Stimulated activated CD8-positive, alpha-beta memory T cell treated with anti-CD3 and anti-CD28 coated beads, Interleukin-15, amount 100 ng/mL, for 1 hour (primary cell): ENCODE measurements at regions not wholly inside any gene's neighbourhood (a gene's known extent, or its start where the extent isn't known, plus 50 kb on each side); places are given as distances from the start of the nearest gene placed in this dataset.

Source experiments
- DNase-seq: peaks from one replicate; pipeline ENCODE4 v3.0.0-alpha.2; 2020; ENCODE audit warnings: low read depth

DNA sequence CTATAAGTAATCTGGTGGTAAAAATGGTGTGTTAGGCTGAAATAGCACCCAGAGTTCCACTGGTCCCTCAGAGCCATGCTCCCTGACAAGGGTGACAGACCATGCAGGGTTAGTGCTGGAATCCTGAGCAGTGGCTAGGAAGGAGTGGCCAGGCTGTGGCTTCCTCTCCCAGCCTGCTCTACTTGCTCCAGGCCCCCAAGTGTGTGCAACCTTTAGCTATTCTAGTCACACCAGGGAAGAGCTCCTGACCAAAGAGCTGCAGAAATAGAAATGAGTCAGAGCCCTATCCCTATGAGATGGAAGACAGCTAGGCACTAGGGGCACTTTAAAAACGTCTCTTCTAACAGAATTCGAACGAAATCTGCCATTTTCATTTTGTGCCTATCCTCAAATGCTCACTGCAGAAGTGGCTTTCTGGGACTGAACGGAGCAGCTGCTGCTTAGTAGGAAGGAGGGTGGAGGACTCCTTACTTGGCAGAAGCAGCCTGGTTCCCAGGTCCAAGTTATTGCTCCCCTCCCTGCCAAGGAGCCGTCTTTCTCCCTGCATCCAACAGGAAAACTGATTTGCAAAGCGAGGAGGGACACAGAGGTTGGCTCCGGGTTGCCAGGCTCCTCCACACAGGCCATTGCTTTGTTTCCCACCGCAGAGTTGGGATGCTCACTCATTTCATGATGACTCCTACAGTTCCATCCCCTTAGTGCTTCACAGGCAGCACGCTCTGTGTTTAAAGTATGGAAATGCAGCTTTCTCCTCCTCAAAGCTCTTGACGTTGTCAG is 754.5 kb downstream of the C6orf118 start:
- no peak for DNase-seq

DNA sequence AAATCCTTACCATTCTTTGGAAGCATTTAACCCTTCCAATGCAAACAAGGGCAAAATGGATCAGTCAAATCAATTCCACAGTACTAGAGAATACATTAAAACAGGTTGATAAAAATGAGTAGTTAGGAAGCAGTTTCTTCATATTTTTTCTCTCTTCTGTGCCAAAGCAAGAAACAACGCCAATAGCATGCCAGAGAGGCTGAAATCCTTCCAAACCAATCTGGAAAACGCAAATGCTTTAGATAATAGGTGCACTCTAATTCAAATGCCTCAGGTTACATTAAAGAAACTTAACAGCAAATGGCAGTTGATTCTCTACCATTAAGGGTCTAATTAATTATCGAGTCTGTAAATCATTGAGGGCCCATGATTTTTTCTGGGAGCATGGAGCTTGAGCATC is 755.2 kb downstream of the C6orf118 start:
- DNase-seq, result no peak

DNA sequence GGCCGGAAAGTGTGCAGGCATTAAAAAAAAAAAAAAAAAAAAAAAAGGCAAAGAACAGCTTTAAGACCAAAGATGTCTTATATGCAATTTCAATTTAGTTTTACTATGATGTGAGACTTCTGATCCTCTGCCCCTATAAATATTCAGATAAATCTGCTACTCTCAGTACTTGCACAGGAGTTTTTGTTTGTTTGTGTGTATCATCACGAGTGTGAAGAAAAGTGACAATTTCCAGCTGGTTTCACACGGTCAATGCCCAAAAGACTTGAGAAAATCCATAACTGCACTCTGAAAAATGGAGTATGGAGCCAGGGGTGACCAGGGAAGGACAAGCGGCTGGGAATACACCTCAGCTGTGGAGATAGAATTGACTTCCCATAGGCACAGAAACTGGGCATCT is 757.7 kb downstream of the C6orf118 start:
- DNase-seq, result no peak

DNA sequence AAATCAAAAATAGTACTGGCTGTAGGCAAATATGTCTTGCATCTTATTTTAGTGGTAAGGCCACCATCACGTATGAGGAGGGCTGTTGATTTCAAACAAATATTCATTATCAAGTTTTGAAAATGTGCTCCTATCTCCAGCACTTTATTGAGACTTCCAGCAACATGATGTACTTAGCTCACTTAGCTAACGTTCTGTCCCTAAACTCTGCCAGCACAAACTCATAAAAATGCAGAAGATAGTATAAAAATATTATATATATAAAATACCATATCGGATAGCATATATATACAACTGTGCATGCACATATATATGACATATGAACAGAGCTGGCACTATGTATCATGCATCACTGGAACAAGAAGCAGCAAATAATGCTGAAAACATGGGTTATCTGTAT is 762.3 kb downstream of the C6orf118 start:
- no peak for DNase-seq

DNA sequence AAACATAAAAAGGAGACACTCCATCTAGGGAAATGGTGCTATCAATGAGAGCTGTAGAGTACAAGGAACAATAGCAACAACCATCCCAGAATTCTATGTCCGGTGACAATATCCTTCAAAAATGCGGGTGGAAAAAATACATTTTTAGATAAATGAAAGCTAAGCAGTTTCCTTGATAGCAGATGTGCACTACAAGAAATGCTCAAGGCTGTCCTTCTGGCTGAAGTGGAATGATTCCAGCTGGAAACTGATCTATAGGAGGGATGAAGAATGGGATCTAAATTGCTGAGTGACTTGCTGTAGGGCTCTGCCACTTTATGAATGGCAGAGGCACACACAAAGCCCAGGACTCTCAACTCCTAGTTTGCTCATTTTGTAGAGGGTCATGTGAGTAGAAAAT is 763.1 kb downstream of the C6orf118 start:
- no peak for DNase-seq

DNA sequence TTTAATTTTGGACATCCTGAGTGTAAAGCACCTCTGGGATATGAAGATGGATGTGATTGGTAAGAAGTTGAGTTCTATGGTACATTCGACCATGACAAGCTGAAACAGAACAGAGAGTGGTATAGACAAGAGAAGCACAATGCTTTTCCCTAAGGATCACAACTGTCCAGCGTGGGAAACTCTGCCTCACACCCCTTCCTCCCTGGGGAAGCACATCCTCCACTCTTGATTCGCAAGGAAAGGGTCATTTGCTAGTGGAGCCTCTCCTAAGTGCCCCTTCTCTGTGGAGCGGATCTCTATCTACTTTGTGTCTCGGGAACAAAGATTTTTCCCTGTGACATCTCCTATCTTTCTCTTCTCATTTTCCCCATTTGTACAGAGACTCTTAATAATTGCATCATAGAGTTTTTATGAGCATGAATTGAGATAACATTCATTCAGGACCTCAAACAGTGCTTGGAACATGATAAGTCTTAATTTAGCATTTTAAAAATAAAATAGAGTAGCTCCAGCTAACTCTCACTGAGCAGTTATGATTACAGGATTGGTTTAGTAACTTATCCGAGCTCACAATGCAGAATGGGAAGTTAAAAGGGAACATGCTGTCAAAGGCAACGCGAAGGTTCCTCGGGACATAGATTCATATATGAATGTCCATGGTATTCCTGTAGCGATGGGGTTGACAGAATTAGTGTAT is 775.2 kb downstream of the C6orf118 start:
- DNase-seq, result no peak

DNA sequence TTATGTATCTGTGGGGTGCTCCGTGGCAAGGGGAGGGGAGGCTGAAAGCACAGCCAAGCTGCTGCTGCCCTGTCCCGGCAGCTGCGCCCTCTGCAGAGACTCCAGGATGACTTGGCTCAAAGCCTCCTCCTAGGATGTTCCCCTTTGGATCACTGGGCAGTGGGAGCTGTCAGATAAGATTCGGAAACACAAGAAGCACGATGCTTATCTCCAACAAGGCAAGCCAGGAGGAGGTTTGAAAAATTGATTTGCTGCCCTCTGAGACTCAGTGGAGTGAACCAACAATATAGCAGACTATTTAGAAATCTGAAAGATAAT is 776.4 kb downstream of the C6orf118 start:
- DNase-seq, result no peak

DNA sequence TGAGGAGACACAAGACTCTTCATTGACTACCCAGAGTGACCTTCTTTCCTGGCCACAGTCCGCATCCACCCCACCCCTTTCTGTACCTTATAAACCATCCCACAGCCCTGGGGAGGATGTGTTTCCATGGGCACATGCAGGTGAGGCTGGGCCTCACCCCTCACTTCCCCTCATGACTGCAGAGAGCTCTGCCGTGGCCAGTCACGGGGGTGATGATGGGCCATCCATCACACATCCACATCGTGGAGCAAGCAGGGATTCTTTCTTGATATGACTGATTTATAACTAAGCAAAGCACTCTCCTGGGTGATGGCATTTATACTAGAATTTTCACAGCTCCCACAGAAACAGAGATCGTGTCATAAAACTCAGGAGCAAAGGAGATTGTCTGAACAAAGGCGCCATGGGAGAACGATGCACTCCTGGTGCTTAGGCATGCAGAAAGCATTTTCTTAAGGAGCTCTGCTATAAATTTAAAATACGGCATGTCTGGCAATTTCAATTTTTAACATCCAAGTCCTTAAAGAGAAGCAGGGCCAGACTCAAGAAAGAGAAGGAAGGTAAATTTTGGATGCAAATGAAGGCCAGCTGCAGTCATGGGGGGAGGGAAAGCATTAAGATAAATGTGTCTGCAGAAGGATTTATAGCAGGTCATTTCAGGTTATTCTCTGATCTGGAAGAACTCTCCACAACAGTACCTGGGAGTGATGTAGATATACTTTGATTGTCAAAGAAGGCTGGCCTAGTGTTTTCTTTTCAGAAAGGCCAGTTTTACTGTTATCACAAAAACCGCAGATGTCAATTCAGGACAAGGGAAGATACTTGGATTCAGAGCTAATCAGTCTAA is 777.0 kb downstream of the C6orf118 start:
- DNase-seq, result no peak

DNA sequence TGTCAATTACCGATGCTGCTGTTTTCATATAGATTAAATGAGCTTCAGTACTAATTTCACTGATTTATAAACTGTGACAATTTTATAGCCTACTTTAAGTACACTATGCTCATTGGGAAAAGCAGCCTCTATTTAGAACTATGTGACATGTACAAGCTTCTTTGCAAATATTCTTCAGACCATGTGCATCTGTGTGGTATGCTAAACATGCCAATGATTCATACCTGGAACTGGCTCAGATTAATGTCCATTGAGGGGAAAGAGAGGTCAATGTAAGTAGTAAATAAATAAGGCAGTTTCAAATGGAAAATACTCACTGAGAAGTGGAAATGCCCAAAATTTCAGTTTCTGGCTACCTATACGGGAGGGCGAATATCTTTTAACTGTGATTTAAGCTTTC is 777.7 kb downstream of the C6orf118 start:
- DNase-seq, result no peak

DNA sequence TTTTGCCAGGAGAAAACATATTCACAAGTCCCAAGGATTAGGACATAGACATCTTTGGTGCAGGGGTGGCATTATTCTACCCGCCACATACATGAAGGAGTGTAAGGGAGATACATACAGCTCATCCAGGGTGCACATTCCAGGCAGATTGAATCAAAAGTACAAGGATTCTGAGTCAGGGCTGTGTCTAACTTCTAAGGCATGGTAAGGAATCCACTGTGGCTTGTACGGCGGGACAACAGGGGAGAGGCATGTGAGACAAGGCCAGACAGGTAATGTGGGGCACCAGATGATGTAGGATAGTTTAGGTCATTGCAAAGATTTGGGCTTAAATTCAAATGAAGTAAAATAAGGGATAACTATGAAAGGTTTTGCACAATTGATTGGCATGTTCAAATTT is 780.9 kb downstream of the C6orf118 start:
- DNase-seq, result no peak

DNA sequence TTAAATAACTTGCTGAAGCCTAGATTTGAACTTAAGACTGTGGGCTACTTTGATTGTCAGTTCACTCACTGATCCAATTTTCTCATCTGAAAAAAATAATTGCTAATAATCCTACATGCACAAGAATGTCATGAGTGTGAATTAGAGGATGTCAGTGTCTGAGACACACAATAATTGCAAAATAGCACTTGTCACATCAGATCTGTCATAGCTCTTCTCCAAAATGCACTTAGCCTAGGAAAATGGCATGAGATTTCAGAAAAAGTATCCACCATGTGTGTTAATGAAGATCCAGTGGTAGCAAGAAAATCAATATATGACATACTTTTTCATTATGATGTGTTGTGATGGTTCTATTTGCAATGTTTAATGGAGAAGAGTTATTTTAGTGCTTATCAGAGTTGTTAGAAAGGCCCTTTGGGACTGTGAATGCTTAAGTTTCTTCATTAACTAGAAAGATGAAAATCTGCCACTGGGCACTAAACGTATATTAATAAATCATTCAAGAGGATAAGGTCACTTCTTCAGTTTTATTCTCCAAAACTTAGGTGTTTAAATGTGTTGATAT is 786.2 kb downstream of the C6orf118 start:
- DNase-seq, result no peak

DNA sequence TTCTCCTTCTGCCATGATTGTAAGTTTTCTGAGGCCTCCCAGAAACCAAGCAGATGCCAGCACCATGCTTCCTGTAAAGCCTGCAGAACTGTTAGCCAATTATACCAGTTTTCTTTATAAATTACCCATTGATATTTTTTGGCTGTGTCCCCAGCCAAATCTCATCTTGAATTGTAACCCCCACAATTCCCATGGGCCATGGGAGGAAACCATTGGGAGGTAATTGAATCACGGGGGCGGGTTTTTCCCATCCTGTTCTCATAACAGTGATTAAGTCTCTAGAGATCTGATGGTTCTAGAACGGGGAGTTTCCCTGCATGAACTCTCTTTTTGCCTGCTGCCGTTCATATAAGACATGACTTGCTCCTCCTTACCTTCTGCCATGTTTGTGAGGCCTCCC is 788.5 kb downstream of the C6orf118 start:
- DNase-seq, result no peak

DNA sequence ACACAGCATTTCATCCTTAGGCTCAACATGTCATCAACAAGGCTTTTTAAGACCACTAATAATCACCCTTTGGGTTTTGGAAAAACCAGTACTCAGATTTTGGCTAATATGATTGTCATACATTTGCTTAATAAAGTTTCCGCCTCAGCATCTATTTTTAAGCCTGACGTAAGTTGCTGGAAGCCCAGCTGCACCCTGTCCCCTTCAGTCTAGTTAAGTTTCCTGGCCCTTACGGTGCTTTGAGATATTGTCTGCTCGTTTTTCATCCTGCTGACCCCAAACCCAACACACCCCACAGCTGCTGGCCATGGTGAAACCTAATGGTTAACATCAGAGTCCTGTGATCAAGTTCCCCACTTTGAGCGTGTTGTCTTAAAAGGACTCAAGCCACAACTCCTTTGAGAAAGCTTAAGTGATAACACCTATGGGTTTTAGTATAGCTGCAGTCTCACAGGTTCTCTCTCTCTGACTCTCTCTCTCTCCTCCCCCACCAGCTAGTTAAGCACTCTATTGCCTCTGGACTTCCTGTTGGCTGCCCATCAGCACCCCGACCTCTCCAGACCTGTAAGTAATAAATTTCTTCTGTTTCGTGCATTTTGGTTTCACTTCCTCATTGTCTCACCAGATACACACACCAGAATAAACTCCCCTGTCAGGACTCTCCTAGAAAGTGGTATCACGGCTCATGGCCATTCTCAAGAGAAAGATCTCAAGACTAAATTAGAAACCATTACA is 802.0 kb downstream of the C6orf118 start:
- no peak for DNase-seq

DNA sequence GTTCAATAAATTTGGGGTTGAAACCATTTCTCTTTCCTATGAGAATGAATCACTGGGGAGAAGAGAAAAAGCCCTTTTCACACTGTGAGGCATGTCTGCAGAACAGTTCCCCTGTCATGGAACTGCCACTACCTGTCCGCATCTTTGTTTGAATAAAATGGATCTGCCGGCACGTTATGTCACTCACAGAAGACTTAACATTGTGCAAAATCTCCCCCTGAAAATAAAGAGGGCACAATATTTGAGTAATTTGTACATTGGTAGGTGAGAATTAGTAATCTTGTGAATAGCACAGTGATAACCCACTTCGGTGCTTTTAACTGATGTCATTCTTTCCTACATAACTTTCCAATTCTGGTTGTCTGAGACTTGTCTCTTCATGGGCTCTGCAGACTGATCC is 804.0 kb downstream of the C6orf118 start:
- DNase-seq, result no peak

DNA sequence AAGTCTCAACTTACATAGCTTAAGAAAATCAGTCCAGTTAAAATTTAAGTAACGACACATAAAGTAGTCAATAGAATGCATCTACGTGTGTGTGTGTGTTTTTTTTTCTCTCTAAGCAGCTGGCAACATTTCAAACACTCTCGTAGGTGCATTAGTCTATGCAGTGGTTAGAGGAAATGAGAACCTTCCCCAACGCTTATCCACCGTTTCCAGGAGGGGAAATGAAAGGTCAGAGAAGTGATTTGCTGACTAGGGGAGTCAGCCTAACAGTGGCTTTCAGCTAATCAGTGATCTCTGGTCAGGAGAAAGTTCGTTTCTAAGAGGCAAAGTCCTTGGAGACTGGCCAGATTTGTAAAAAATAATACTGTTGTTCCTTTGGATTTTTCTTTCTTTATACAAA is 806.6 kb downstream of the C6orf118 start:
- DNase-seq, result no peak

DNA sequence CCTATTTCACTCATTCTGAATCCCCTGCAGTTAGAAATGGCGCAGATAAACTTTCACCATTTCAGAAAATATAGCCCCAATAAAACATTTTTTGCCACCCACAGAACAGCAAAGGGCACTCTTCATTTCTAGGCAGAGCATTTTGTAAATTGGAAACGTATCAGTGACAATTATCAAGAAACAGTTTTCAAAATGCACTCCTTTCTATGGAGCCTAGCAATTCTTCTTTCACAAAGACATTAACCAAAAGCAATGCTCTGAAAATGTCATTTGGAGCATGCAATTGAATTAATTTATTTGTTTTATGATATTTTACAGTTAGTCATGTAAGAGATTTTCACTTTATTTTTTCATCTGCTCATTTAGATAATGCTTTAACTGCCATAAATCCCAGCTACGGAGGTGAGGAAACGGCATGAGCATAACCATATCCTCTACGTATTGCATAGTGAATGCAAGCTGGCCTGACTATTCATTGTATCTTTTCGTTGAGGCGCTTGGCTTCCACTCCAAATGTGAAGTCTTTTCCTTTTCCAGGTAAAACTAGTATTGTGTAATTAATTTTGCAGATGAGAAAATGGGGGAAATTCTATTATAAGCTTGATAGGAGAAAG is 813.4 kb downstream of the C6orf118 start:
- DNase-seq, result no peak

DNA sequence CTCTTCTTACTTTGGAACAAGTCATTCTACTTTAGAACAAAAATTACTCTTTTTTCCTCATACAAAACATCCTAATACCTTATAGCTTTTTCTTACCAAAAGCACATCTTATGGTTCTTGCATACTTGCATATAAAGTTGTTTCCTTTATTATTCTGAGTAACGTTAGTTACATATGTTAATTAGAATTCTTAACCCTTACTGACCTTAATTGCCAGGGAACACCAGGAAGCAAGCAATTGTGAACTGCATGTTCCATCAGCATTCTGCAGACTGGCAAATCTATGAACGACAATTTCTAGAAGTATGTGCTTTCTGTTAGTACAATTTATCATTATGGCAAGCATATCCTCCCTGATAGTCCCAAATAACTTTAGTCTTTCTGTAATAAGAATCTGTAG is 831.0 kb downstream of the C6orf118 start:
- DNase-seq, result no peak

DNA sequence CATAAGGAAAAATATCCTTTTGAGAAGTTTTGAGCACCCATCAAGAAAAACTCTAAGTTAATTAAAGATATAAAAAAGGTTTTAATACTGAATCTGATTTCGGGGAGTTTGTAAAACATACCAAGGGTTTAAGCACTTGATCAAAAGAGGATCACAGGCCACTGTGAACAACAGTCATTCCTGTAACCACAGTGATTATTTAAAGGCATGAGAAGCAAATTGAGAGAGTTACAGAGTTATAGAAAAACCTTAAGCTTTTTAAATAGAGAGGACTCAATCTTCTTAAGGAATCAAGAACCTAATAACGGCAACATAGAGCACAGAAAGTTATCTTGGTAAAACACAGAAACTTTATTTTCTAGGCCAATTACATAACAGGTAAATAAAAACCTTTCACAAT is 831.6 kb downstream of the C6orf118 start:
- DNase-seq, result no peak

DNA sequence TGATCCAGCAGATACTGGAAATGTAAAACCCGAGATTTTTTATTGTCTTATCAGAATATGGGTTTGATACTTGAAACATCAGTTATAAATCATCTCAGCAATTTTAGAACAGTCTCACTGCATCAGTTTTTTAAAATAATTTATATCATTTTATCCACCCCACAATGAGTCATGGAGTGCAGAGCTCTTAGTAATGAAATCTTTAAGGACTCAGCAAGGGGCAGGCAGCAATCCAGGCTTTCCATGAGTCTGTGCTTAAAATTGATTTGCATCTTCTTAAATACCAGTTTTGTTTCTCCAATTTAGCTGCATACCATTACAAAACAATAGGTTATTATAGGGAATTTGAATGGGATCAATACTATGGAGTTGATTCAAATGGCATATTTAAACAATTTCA is 832.3 kb downstream of the C6orf118 start:
- DNase-seq, result no peak

DNA sequence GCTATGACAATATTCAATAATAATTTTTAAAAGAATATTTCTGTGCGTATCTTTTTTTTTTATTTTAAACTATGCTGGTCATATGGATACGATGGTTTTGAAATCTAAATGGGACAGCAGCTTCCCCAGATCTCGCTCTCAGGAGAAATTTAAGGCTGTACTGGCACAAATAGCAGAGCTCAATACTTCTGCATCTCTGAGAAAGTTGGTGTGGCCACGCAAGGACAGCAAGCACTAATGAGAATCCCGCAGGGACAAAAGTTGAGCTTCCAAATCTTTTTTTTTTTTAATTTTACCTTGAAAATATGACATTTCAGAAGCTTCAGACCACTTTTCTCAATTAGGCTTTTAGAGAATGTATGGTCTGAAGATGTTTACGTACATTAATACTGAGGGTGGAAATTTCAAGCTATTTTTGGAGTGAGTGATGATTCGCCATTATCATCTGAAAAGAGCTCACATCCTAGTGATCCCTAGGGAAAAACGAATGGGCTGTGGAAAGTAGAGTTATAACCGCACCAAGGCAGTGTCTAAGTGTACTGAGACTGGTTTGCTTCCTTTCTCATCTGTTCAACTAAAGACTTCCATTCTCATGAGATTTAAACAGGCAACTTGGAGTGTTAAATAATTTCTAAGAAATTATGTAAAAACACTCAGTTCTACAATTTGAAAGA is 840.0 kb downstream of the C6orf118 start:
- no peak for DNase-seq

DNA sequence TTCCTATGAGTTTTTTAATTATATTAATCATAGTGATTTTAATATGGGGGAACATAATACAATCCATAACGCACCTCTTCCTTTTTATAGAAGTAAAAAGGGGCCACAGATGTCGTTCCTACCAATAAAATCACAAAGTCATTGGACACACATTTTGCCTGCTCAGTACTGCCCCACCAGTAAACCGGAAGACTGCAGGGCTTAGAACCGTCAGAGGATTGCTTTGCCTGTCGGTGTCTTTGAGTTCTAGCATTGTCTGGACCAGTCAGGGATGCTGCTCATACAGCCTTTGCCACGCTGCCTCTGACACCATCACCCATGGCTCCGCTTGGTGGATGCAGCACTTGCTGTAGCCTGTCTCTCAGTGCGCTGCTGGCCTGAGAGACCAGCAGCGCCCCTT is 853.6 kb downstream of the C6orf118 start:
- DNase-seq, result no peak
